ENCODE measurements at regions not wholly inside any gene's neighbourhood (a gene's known extent, or its start where the extent isn't known, plus 50 kb on each side); places are given as distances from the start of the nearest gene placed in this dataset.

- no peak for TF ChIP-seq EZH2 (IDR thresholded peaks at IDR 0.05)
- TF ChIP-seq POLR2AphosphoS5 (IDR thresholded peaks at IDR 0.05; ENCODE audit: borderline replicate concordance, low read depth, low read length): no peak
These were observed 459.8 kb downstream of the STK39 start for GRCh38 chr2:167787562-167787961.
